Retina (tissue), 1 donor: ENCODE measurements at regions not wholly inside any gene's neighbourhood (a gene's known extent, or its start where the extent isn't known, plus 50 kb on each side); places are given as distances from the start of the nearest gene placed in this dataset.
"Not testable (repeated sequence)": the region's sequence is repeated elsewhere in the genome, so short reads cannot be mapped to it uniquely, and the experiment has no call there.

Experiments used
- DNase-seq: peaks from one replicate; pipeline ENCODE4 v3.0.0-alpha.2; 2016

DNA sequence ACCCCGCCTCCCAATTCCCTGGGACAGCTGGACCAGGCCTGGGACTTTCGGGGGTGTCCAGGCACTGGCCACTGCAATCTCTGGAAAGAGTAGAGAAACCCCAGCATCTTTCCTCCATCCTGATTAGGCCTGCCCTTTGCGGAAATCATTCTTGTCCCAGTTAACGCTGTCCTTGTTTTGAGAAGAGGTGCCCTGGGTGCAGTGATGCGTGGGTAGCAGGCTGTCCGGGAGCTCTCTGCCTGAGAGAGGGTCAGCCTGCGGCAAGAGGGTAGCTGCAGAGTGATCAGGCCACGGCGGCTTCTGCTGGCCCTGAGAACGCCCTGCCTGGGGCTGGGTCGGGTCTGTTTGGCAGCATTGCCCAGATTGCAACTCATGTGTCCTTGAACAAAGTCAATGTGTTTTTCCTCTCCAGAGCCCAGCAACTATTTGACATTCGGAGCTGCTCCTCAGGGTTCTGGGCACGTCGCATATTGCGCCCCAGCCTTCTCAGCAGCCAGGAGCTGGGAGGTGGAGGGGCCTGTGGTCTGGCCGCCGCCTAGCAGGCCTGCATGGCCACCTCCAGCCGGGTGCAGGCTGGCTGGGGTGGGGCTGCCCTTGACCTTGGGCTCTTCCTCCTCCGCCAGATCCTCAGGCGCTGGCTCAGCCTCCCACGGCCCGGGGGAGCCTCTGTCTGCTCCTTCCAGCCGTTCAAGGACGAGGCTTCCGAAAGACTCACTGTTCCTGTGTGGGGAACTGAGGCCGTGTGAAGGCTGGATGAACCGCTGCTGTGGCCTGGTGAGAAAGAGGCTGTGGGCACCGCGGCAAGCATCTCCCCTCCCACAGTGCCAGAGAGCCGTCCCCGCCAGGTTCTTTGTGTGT is 150.1 kb upstream of the ZNF469 start:
- DNase-seq, result peak; percentile 61

- DNase-seq, result not testable (repeated sequence)
Measured at GRCh38 chr16:88233621-88234420, 148.9 kb upstream of the ZNF469 start.

DNA sequence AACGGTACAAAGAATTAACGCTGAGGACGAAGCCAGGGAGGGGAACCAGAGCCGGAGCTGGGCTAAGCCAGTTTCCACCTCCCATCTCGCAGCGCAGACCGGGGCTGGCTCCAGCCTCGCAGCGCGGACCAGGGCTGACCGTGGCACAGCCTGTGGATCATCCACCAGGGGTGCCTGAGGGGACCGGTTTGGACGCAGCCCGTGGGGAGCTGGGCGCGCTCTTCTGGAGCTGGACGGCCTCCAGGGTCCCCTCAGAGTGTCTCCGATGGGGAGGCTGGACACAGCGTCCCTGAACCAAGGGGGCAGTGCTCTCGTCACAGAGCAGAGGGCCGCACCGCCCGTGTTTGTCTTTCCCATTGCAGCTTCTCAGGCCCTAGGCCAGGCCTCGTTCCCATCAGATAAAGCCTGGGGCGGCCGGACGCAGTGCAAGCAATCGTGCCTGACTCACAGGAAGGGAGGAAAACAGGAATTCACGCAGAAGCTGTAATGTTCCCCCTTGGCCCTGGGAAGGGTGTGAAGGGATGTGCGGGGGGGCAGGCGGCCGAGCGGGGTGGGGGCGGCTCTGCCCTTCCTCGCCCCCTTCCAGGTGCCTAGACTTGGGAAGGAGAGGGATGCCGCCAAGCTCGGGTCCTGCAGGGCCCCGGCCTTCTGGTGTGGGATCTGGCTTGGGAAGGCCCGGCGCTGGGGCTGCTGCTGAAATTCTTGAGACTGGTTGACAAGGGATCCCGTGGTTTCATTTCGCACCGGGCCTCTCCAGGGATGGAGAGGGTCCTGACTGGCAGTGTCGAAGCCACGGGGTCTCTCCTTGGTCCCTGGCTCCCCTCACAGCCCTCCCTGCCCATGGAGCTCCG is 148.1 kb upstream of the ZNF469 start:
- DNase-seq, result not testable (repeated sequence)

DNA sequence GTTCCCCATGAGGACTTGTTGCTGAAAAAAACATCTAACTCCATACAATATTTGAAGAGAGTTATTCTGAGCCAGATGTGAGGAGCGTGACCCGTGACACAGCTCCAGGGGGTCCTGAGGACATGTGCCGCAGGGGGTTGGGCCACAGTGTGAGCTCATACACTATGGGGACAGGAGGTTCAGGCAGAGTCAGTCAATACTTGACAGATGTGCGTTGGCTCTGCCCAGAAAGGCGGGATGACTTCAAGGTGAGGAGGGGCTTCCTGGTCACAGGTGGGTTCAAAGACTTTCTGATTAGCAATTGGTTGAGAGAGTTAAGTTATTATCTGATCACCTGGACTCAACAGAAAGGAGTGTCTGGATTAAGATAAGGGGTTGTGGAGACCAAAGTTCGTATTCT is 147.1 kb upstream of the ZNF469 start:
- not testable (repeated sequence) for DNase-seq

DNA sequence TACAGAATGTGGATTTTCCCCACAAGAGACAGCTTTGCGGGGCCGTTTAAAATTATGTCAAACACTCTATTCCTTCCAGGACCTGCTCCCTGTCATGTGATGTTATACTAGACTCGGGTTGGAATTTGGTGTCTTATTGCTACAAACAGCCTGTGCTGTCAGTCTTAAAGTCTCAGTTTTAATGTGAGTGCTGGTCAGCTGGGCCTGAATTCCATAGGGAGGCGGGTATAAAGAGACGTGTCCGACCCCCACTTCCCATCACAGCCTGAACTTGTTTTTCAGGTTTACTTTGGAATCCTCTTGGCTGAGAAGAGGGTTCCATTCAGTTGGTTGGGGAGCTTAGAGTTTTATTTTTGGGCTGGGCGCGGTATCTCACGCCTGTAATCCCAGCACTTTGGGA is 146.5 kb upstream of the ZNF469 start:
- DNase-seq, result not testable (repeated sequence)

- DNase-seq, result not testable (repeated sequence)
Measured at GRCh38 chr16:88237314-88237713, 145.4 kb upstream of the ZNF469 start.

GRCh38 chr16:88237761-88238415 is 144.9 kb upstream of the ZNF469 start:
- not testable (repeated sequence) for DNase-seq

GRCh38 chr16:88238732-88239274 is 144.0 kb upstream of the ZNF469 start:
- DNase-seq, result peak; percentile 4

DNA sequence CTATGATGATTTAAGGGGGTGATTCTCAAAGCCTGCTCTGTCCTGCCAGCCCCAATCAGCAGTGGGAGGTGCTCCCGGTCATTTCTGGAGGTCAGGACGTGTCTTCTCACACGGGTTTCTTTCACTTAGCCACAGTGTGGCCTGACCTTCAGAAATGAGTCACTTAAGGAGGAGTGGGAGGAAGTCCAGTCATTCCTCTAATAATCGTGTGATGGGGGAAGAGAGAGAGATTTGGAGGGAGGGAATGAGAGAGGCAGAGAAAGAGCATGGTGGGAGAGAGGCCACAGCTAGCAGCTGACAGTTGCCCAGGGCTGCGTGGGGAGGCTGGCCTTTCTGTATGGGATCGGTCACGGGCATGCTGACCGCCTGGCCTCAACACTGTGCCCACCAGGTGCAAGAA is 142.6 kb upstream of the ZNF469 start:
- not testable (repeated sequence) for DNase-seq

GRCh38 chr16:88240776-88241175 is 142.0 kb upstream of the ZNF469 start:
- DNase-seq, result not testable (repeated sequence)

GRCh38 chr16:88241404-88242311 is 141.1 kb upstream of the ZNF469 start:
- not testable (repeated sequence) for DNase-seq

DNA sequence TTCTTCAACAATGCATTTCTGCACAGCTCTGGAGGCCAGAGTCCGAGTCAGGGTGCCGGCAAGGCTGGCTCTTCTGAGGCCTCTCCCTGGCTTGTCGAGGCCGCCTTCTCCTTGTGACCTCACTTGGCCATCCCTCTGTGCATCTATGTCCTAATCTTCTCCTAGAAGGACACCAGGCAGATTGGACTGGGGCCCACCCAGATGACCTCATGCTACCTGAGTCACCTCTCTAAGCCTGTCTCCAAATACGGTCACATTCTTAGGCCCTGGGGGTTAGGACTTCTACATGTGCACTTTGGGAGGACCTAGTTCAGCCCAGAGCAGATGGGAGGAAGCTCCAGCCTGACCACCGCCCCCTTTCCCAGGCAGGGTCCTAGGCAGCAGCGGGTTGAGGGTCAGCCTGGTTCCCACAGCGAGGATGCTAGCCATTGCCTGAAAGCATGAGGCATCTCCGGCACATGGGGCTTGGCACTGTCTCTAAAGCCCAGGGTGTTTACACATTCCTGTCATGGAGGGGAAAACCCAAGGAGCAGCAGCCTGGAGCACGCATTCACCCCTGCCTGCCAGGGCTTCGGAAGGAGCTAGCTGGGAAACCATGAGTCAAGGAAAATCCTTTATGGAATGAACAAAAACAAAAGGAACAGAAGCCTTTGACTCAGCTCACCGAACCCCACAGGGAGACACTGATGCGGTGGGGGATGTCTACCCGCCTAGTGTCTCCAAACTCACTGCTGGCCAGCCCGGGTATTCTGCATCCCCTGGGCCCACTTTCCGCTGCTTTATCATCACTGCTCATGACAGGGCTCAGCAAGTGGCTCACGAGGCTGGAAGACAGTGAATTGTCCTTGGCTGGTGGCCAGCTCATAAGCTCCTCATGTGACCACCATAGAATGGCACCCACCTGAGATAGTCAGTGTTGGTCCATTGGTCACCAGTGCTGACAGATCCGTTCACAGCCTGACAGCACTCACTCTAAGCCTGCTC is 140.2 kb upstream of the ZNF469 start:
- not testable (repeated sequence) for DNase-seq

- not testable (repeated sequence) for DNase-seq
Measured at GRCh38 chr16:88243921-88244320, 138.8 kb upstream of the ZNF469 start.

DNA sequence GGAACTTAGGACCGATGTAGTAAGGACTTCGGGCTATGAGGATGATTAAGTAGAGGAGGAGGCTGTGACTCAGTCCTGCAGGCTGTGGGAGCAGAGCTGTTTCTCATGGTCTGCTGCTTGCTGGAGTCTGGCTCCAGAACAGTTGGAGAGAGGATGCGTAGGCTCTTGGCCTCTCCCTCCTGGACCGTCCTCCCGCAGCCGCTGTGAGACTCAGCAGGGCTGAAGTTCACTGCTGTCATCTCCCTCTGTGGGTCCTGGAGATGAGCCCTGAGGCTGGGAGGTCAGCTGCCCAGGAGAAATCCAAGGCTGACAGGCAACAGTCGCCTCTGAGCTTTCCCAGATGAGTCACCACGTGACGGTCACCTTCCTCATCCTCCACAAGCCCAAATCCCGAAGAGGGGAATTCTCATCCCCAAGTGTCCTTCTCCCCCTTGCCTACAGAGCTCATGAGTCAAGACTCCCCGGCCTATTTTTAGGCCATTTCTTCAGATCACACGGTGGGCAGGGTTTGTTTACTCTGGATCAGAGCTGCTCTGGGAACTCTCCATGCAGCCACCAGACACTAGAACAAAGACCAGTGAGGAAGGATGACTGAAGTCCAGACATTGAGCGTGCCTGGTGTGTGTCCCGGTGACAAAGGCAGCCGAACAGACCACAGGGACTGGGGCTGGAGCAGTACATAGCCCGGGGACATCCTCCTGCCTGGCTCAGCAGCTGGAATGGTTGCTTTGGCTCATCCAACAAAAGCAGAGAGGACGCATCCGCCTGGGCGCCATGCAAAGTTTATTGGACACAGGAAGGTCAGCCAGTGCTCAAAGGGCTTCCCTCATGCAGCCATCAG is 137.3 kb upstream of the ZNF469 start:
- not testable (repeated sequence) for DNase-seq

GRCh38 chr16:88246955-88247582 is 135.7 kb upstream of the ZNF469 start:
- not testable (repeated sequence) for DNase-seq

- DNase-seq, result not testable (repeated sequence)
Measured at GRCh38 chr16:88247583-88247966, 135.2 kb upstream of the ZNF469 start.

DNA sequence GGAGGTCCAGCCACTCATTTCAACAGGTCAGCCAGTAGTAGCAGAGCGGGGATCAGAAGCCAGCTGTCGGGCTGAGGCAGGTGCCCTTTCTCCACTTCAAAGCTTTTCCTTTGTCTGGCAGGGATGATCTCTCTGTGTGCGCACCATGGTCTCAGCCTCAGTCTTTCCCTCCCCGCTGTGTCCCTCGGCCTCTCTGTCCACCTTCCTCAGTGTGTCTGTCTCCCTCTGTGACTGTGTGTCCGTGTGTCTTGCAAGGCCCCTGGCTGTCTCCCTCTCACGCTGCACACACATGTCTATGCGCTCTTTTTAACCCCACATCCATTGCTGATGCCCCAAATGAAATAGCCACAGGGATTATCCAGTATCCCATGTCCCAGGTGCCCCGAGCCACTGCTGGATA is 134.0 kb upstream of the ZNF469 start:
- DNase-seq, result not testable (repeated sequence)

- not testable (repeated sequence) for DNase-seq
Measured at GRCh38 chr16:88250381-88250780, 132.4 kb upstream of the ZNF469 start.
